ENCODE measurements at regions not wholly inside any gene's neighbourhood (a gene's known extent, or its start where the extent isn't known, plus 50 kb on each side); places are given as distances from the start of the nearest gene placed in this dataset.

- peak; percentile 80 for FAIRE-seq
- H3K4me2 ChIP-seq (ENCODE audit: control insufficient read depth, extremely low read depth, insufficient read depth, low read depth, low read length), result peak overlapping the region; percentile 79
- H3K27ac ChIP-seq (ENCODE audit: control insufficient read depth, insufficient read depth, low read length), result no peak overlapping the region
- H3K4me3 ChIP-seq (ENCODE audit: control insufficient read depth in 2 of 3, extremely low read depth in 1 of 3, insufficient read depth in 2 of 3, low read depth in 1 of 3, low read length in 3 of 3), result peak overlapping the region in 2 of 3 experiments; percentile 26 to 57
- TF ChIP-seq EZH2 (IDR thresholded peaks at IDR 0.05; ENCODE audit: low read length), result no peak
- no peak for TF ChIP-seq CTCF (optimal IDR thresholded peaks at IDR 0.05 in 1 of 3, IDR thresholded peaks at IDR 0.05 in 1 of 3, conservative IDR thresholded peaks at IDR 0.05 in 1 of 3; ENCODE audit: extremely low read depth in 1 of 3, insufficient read depth in 2 of 3, low read length in 3 of 3)
- H3K4me1 ChIP-seq (ENCODE audit: control insufficient read depth, extremely low read depth, insufficient read depth, low read length), result peaks cover 13% of the 10 kb centered on the region
- no peaks in the 10 kb centered on the region for H3K27me3 ChIP-seq (ENCODE audit: control insufficient read depth, extremely low read depth, insufficient read depth, low read length)
- DNase-seq (ENCODE audit: low read depth, low spot score), result no peak
- no peaks in the 10 kb centered on the region for H3K36me3 ChIP-seq (ENCODE audit: control insufficient read depth in 2 of 2, extremely low read depth in 1 of 2, insufficient read depth in 2 of 2, low read length in 2 of 2)
- peak overlapping the region; percentile 82 for H2AFZ ChIP-seq (ENCODE audit: control insufficient read depth, low read length)
- no peak overlapping the region for H3K9ac ChIP-seq (ENCODE audit: control insufficient read depth, extremely low read depth, insufficient read depth, low read length)
- dilution Hi-C loops (cut with MboI; ENCODE audit: extremely low pct_ligation_motif_present, low sequenced_read_pairs), result no loop called here
- no peaks in the 10 kb centered on the region for H3K79me2 ChIP-seq (ENCODE audit: control insufficient read depth, insufficient read depth, low read length)
- H4K20me1 ChIP-seq (ENCODE audit: control insufficient read depth, extremely low read depth, insufficient read depth, low read length), result no peaks in the 10 kb centered on the region
- no peaks in the 10 kb centered on the region for H3K9me3 ChIP-seq (ENCODE audit: control insufficient read depth, low read depth, low read length)
- no peaks in the 10 kb centered on the region for H3K9me1 ChIP-seq (ENCODE audit: control insufficient read depth, extremely low read depth, insufficient read depth, low read length)
Measured at GRCh38 chr7:16989811-16990413, 108.1 kb upstream of the AGR3 start.

- DNase-seq (ENCODE audit: low read depth, low spot score), result no peak
- H3K27me3 ChIP-seq (ENCODE audit: control insufficient read depth, extremely low read depth, insufficient read depth, low read length), result no peaks in the 10 kb centered on the region
- peak; percentile 29 for FAIRE-seq
- no peaks in the 10 kb centered on the region for H4K20me1 ChIP-seq (ENCODE audit: control insufficient read depth, extremely low read depth, insufficient read depth, low read length)
- H3K36me3 ChIP-seq (ENCODE audit: control insufficient read depth in 2 of 2, extremely low read depth in 1 of 2, insufficient read depth in 2 of 2, low read length in 2 of 2), result no peaks in the 10 kb centered on the region
- H3K4me3 ChIP-seq (ENCODE audit: control insufficient read depth in 2 of 3, extremely low read depth in 1 of 3, insufficient read depth in 2 of 3, low read depth in 1 of 3, low read length in 3 of 3), result no peak overlapping the region
- no peak overlapping the region for H3K27ac ChIP-seq (ENCODE audit: control insufficient read depth, insufficient read depth, low read length)
- no peaks in the 10 kb centered on the region for H3K9me3 ChIP-seq (ENCODE audit: control insufficient read depth, low read depth, low read length)
- TF ChIP-seq CTCF (optimal IDR thresholded peaks at IDR 0.05 in 1 of 3, IDR thresholded peaks at IDR 0.05 in 1 of 3, conservative IDR thresholded peaks at IDR 0.05 in 1 of 3; ENCODE audit: extremely low read depth in 1 of 3, insufficient read depth in 2 of 3, low read length in 3 of 3) (no peak), EZH2 (IDR thresholded peaks at IDR 0.05; ENCODE audit: low read length) (no peak)
- dilution Hi-C loops (cut with MboI; ENCODE audit: extremely low pct_ligation_motif_present, low sequenced_read_pairs), result no loop called here
- H3K79me2 ChIP-seq (ENCODE audit: control insufficient read depth, insufficient read depth, low read length), result no peaks in the 10 kb centered on the region
- no peak overlapping the region for H2AFZ ChIP-seq (ENCODE audit: control insufficient read depth, low read length)
- H3K4me2 ChIP-seq (ENCODE audit: control insufficient read depth, extremely low read depth, insufficient read depth, low read depth, low read length), result no peak overlapping the region
- H3K9ac ChIP-seq (ENCODE audit: control insufficient read depth, extremely low read depth, insufficient read depth, low read length), result no peak overlapping the region
- H3K9me1 ChIP-seq (ENCODE audit: control insufficient read depth, extremely low read depth, insufficient read depth, low read length), result no peaks in the 10 kb centered on the region
- peaks cover 6% of the 10 kb centered on the region for H3K4me1 ChIP-seq (ENCODE audit: control insufficient read depth, extremely low read depth, insufficient read depth, low read length)
Measured at GRCh38 chr7:16991551-16991950, 109.8 kb upstream of the AGR3 start.

Measured in keratinocyte (primary cell).